GM04504 (cell line): ENCODE measurements at regions not wholly inside any gene's neighbourhood (a gene's known extent, or its start where the extent isn't known, plus 50 kb on each side); places are given as distances from the start of the nearest gene placed in this dataset.

Source experiments
- DNase-seq: peaks from one replicate; pipeline ENCODE4 v3.0.0-alpha.2; 2012; ENCODE audit warnings: low read depth

GRCh38 chr12:132393245-132393795 is 63.9 kb upstream of the GALNT9 start:
- DNase-seq: no peak

DNA sequence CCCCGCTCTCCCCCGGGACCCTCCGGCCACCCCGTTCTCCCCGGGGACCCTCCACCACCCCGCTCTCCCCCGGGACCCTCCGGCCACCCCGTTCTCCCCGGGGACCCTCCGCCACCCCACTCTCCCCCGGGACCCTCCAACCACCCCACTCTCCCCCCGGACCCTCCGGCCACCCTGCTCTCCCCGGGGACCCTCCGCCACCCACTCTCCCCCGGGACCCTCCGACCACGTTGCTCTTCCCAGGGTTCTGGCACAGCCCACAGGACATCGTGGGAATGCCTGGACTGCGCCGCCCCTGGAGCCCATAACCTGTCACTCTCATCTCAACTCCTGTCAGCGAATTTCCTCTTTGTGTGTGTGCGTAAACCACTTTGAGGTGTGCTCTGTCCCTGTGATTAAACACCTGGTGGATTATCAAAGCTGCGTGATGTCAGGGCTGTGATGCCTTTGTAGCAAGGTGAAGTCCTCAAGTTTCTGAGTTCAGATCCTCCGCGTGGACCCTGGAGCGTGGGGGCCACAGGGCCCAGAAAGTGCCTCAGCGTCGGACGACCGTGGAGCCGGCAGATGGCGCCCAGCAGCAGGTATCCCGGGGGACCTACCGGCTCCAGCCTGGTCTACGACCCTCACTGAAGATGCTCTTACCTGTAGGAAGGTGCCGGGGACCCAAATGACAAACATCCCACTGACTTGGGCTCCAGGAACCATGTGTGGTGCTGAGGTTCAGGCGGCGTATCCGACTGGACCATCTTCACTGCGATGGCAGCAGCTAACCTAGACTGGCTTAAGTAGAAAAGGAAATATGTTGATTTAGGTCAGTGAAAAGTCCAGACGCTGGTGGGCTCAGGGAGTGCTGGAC is 63.2 kb upstream of the GALNT9 start:
- DNase-seq: no peak

- DNase-seq: no peak
Measured at GRCh38 chr12:132391326-132392041, 62.1 kb upstream of the GALNT9 start.

- DNase-seq: no peak
Measured at GRCh38 chr12:132390287-132391076, 61.1 kb upstream of the GALNT9 start.

DNA sequence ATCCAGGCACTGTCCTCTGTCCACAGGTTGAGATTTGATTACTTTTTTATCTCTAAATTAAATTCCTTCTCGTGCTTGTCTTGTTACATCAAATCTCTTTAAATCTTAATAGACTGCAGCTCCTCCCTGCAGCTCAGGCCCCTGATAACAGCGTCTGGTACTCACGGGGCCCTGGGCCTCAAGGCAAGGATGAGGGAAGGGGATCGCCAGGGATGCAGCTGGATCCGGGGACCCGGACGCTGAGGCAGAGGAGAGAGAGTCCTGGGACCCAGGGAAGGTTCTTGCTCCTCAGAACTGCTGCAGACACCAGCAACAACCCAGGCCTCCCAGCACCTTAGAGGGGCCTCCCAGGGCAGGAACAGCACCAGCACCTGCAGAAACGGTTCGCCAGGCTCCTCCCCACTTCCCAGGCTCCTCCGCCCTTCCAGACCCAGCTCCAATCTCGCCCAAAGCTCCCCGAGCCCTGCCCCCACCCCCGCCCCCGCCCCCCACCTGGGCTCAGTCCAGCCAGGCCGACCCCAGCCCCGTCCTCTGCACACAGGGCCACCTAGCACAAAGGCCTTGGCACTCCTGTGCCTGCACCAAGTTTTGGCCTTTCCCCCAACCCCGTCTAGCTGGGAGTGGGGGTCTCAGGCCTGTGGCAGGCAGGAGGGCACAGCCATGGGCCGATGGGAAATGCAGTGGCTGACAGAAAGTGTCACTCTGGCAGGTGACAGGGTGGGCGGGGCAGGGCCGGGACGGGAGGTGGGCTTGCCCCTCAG is 60.3 kb upstream of the GALNT9 start:
- no peak for DNase-seq

DNA sequence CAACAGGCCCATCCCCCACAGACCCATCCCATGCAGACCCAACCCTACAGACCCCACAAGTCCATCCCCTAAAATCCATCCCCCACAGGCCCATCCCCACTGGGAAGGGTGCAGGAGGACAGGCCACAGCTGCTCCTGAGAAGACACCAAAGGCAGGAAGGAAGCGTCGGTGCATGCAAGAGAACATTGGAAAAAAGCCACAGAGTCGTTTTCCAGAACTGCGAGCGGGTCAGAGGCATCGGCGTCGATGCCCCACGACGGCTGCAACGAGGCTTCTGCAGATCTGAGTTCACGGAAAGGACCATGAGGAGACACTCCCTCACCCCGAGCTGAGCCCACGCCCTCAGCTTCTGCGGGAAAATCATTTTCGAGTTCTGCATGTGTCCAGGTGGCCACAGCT is 59.6 kb upstream of the GALNT9 start:
- no peak for DNase-seq

GRCh38 chr12:132388379-132389015 is 59.1 kb upstream of the GALNT9 start:
- no peak for DNase-seq

DNA sequence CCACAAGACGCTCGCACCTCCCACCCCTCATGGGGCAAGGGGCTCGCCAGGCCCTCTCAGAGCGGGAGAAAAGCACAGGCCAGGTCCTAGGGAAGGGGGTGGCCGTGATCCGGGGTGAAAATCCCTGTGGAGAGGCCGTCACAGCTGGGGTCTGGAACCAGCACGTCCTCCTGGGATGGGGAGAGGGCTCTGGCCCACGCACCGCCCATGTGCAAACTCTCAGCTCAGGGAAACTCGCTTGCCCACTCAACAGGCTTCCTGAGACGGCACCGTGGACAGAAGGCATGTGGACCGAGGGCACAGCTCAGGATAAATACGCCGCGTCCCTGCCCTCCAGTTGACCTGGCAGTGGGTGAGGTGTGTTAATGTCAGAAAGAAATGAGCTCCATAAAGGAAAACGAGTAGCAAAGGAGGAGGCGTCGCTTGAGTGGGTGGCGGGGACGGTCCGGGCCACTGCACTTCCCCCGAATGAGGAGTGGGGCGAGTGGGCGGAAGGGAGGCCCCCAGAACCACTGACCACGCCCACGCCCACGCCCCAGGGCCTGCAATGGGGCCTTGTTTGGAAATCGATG is 57.6 kb upstream of the GALNT9 start:
- DNase-seq: no peak

DNA sequence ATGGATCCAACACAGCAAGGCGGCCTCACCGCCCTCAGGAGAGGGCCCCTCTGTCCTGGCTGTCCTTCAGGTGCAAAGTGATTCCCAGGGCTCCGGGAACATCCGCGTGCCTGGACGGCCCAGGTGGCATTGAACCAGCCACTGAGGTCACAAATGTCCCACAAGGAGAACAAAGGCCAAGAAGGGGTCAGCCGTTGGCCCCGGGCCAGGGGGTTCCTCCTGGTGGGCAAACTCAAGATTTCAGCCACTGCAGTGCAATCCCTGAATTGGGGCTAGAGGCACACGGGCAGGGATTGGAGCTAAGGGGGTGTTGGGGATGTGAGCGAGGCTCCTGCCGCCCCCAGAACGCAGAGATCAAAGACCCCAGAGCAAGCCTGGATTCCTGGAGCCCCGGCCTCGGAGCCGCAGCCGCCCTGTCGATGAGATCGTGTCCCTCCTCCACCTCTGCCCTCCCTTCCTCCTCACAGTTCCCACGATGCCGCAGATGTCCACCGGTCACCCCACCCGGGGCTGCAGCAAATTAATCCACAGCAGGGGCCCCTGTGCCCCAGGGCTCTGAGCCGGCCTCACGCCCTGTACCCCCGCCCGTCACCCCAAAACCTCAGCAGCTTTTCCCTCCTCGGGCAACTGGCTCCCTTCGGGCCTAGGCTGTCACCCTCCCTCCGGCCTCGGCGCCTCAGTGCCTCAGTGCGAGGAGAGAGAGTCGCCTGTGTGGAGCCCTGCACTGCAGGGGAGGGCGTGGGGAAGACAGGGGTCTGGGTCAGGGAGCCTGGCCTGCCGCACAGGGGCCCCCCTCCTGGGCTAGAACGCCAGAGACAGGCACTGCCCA is 56.7 kb upstream of the GALNT9 start:
- DNase-seq: no peak

GRCh38 chr12:132384916-132385774 is 55.8 kb upstream of the GALNT9 start:
- DNase-seq: no peak

DNA sequence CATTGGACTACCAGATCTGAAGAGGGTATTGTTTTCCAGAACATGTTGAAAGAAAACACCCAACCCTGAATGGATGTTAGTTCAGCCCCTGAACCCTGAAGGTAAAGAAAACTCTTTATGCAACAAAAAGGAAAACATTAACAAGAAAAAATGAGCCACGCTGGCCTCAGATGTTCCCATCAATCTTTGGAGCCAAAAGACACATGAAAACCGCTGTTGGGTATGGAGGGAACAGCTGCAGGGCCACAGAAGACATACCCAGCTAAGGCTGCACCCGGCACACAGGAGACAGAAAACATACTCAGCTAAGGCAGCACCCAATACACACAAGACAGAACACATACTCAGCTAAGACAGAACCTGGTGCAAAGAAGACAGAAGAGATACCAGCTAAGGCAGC is 51.3 kb upstream of the GALNT9 start:
- DNase-seq: no peak

GRCh38 chr12:132379996-132380395 is 50.6 kb upstream of the GALNT9 start:
- DNase-seq: no peak

DNA sequence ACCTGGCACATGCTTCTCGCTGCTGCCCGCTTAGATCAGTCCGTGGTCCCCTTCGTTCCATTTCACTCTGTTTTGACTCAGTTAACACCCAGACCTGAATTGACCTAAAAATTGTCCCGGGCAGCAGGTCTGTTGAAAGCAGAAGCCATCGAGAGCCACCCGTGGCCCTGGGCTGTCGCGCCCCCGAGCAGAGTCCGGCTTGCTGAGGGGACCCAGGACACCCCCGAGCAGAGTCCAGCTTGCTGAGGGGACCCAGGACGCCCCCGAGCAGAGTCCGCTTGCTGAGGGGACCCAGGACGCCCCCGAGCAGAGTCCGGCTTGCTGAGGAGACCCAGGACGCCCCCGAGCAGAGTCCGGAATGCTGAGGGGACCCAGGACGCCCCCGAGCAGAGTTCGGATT is 50.2 kb upstream of the GALNT9 start:
- no peak for DNase-seq
